ENCODE measurements at regions not wholly inside any gene's neighbourhood (a gene's known extent, or its start where the extent isn't known, plus 50 kb on each side); places are given as distances from the start of the nearest gene placed in this dataset.
"Not testable (repeated sequence)": the region's sequence is repeated elsewhere in the genome, so short reads cannot be mapped to it uniquely, and the experiment has no call there.

GRCh38 chrX:122584981-122585380 is 599.1 kb upstream of the GRIA3 start:
- DNase-seq = no peak

GRCh38 chrX:122586831-122587230 is 597.2 kb upstream of the GRIA3 start:
- no peak for DNase-seq

- no peak for DNase-seq
These were observed 592.5 kb upstream of the GRIA3 start for GRCh38 chrX:122591546-122591945.

GRCh38 chrX:122596998-122597397 is 587.1 kb upstream of the GRIA3 start:
- no peak for DNase-seq

- DNase-seq = no peak
These were observed 561.3 kb upstream of the GRIA3 start for GRCh38 chrX:122622795-122623194.

GRCh38 chrX:122625239-122625638 is 558.8 kb upstream of the GRIA3 start:
- no peak for DNase-seq

- no peak for DNase-seq
These were observed 558.3 kb upstream of the GRIA3 start for GRCh38 chrX:122625821-122626220.

GRCh38 chrX:122626871-122627270 is 557.2 kb upstream of the GRIA3 start:
- no peak for DNase-seq

GRCh38 chrX:122641136-122641535 is 542.9 kb upstream of the GRIA3 start:
- no peak for DNase-seq

GRCh38 chrX:122641826-122642225 is 542.3 kb upstream of the GRIA3 start:
- no peak for DNase-seq

- not testable (repeated sequence) for DNase-seq
These were observed 528.8 kb upstream of the GRIA3 start for GRCh38 chrX:122655256-122655655.

GRCh38 chrX:122666601-122667000 is 517.5 kb upstream of the GRIA3 start:
- no peak for DNase-seq

- DNase-seq = no peak
These were observed 516.4 kb upstream of the GRIA3 start for GRCh38 chrX:122667667-122668066.

GRCh38 chrX:122703762-122704161 is 480.3 kb upstream of the GRIA3 start:
- no peak for DNase-seq

GRCh38 chrX:122739770-122740169 is 444.3 kb upstream of the GRIA3 start:
- no peak for DNase-seq

GRCh38 chrX:122770581-122770980 is 413.5 kb upstream of the GRIA3 start:
- no peak for DNase-seq

- no peak for DNase-seq
These were observed 412.1 kb upstream of the GRIA3 start for GRCh38 chrX:122771933-122772332.

- no peak for DNase-seq
These were observed 406.3 kb upstream of the GRIA3 start for GRCh38 chrX:122777766-122778165.

GRCh38 chrX:122783918-122784317 is 400.2 kb upstream of the GRIA3 start:
- no peak for DNase-seq

GRCh38 chrX:122787231-122787630 is 396.8 kb upstream of the GRIA3 start:
- DNase-seq = no peak

- no peak for DNase-seq
These were observed 395.9 kb upstream of the GRIA3 start for GRCh38 chrX:122788216-122788615.

GRCh38 chrX:122790376-122791095 is 393.5 kb upstream of the GRIA3 start:
- no peak for DNase-seq

GRCh38 chrX:122813876-122814275 is 370.2 kb upstream of the GRIA3 start:
- no peak for DNase-seq

- no peak for DNase-seq
These were observed 367.8 kb upstream of the GRIA3 start for GRCh38 chrX:122816288-122816687.

- no peak for DNase-seq
These were observed 366.6 kb upstream of the GRIA3 start for GRCh38 chrX:122817321-122817955.
